ENCODE measurements at regions not wholly inside any gene's neighbourhood (a gene's known extent, or its start where the extent isn't known, plus 50 kb on each side); places are given as distances from the start of the nearest gene placed in this dataset.

- DNase-seq (ENCODE audit: low read depth in 1 of 2, low spot score in 1 of 2) (no peak), ATAC-seq (no peak), FAIRE-seq (no peak)
- H3K27ac ChIP-seq: no peak overlapping the region
- H3K9me3 ChIP-seq: no peaks in the 10 kb centered on the region
- H3K4me1 ChIP-seq: no peaks in the 10 kb centered on the region
- POLR2A ChIA-PET: no interaction called here
- H3K4me3 ChIP-seq: no peak overlapping the region
- TF ChIP-seq POLR2A (IDR thresholded peaks at IDR 0.05; ENCODE audit: low read length) (no peak), HDAC2 (IDR thresholded peaks at IDR 0.05) (no peak), NR3C1 (IDR thresholded peaks at IDR 0.05) (no peak), FOSL2 (IDR thresholded peaks at IDR 0.05) (no peak), FOSL2 (CRISPR knock-in tag; IDR thresholded peaks at IDR 0.05) (no peak), CHD4 (IDR thresholded peaks at IDR 0.05; ENCODE audit: borderline replicate concordance) (no peak), RCOR1 (IDR thresholded peaks at IDR 0.05; ENCODE audit: low read depth, low read length) (no peak), ZC3H11A (IDR thresholded peaks at IDR 0.05) (no peak), RARB (CRISPR knock-in tag; IDR thresholded peaks at IDR 0.05) (no peak), HOXA7 (CRISPR knock-in tag; IDR thresholded peaks at IDR 0.05) (no peak), GATA3 (IDR thresholded peaks at IDR 0.05; ENCODE audit: borderline replicate concordance) (no peak), EHMT2 (IDR thresholded peaks at IDR 0.05; ENCODE audit: low read depth) (no peak)
- CTCF ChIA-PET: interaction anchor here (0.6 kb wide), 1 partner anchor 988 kb away, joined by 3 read pairs; no protein-coding TSS in a partner anchor
- H3K4me2 ChIP-seq: no peak overlapping the region
- WGBS (ENCODE audit: missing lambda C conversion rate): 73% methylated on average over 4 of the region's 4 CpGs
Observed at GRCh38 chr6:147817042-147817689, 308.7 kb downstream of the SAMD5 start.

DNA sequence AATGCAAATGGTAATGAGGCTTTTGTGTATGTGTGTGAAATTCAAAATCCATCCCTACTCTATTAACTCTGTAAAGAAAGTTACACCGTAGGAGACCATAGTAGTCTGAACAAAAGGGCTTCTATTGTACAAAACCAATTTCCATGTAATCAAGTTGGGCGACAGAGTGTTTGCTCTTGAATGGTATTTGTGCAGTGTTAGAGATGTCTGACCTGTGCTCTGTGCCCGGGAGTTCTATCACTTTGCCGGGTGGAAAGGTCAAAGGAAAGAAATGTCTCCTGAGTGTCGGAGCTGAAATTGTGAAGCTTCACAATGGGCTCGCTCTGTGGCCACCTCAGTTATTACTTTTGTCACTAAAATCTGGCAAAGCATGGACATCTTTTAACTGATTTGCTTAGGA is 312.0 kb downstream of the SAMD5 start:
- Histone ChIP-seq H3K4me1 (no peaks in the 10 kb centered on the region), H3K4me2 (no peak overlapping the region), H3K27ac (no peak overlapping the region), H3K4me3 (no peak overlapping the region), H3K9me3 (no peaks in the 10 kb centered on the region)
- TF ChIP-seq KDM5A (IDR thresholded peaks at IDR 0.05): no peak
- TF ChIP-seq POLR2A (IDR thresholded peaks at IDR 0.05; ENCODE audit: low read length): no peak
- TF ChIP-seq, protein P1, sequence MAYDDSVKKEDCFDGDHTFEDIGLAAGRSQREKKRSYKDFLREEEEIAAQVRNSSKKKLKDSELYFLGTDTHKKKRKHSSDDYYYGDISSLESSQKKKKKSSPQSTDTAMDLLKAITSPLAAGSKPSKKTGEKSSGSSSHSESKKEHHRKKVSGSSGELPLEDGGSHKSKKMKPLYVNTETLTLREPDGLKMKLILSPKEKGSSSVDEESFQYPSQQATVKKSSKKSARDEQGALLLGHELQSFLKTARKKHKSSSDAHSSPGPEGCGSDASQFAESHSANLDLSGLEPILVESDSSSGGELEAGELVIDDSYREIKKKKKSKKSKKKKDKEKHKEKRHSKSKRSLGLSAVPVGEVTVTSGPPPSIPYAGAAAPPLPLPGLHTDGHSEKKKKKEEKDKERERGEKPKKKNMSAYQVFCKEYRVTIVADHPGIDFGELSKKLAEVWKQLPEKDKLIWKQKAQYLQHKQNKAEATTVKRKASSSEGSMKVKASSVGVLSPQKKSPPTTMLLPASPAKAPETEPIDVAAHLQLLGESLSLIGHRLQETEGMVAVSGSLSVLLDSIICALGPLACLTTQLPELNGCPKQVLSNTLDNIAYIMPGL (CRISPR knock-in tag; IDR thresholded peaks at IDR 0.05; ENCODE audit: borderline replicate concordance): no peak
- TF ChIP-seq RARB (CRISPR knock-in tag; IDR thresholded peaks at IDR 0.05): no peak
- no peak for TF ChIP-seq ZC3H11A (IDR thresholded peaks at IDR 0.05)
- no peak for TF ChIP-seq RCOR1 (IDR thresholded peaks at IDR 0.05; ENCODE audit: low read depth, low read length)
- TF ChIP-seq SREBF2 (IDR thresholded peaks at IDR 0.05): no peak
- TF ChIP-seq RNF2 (IDR thresholded peaks at IDR 0.05; ENCODE audit: borderline replicate concordance, low read depth): no peak
- TF ChIP-seq HOXB13 (CRISPR knock-in tag; IDR thresholded peaks at IDR 0.05; ENCODE audit: low read depth): no peak
- no peak for DNase-seq (ENCODE audit: low read depth in 1 of 2, low spot score in 1 of 2)
- WGBS (ENCODE audit: missing lambda C conversion rate): 76% methylated on average over 6 of the region's 6 CpGs
- no peak for ATAC-seq
- FAIRE-seq: no peak
- ChIA-PET POLR2A (no interaction called here), CTCF (no interaction called here)

DNA sequence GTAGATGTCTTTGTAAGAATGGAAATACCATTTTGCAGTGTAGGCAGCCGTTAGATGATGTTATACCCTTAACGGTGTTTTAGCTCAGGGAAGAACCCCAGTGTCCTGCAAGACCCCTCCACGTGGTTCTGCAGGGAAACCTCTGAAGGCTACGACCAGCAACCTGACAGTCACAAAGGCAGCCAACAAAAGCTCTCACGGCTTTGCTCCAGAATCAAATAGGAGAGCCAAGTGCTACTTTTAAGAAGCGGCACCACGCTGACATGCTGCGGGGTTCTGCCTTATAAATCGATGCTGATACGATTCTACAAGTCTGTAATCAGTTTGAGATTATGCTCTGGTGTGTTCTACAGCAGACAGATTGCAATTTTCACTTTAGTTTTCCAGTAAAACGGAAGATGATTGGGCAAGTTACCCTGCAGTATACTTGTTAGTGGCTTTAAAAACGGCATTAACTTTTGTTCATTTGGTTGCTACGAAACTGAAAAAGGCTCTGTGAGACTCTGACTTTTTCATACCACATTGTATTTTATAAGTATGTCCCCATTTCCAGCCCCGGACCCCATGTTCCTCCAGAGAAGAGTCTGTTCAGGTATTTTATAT is 312.9 kb downstream of the SAMD5 start:
- WGBS (ENCODE audit: missing lambda C conversion rate): 54% methylated on average over 14 of the region's 14 CpGs
- Histone ChIP-seq H3K4me2 (no peak overlapping the region), H3K27ac (no peak overlapping the region), H3K9me3 (no peaks in the 10 kb centered on the region), H3K4me3 (no peak overlapping the region), H3K4me1 (no peaks in the 10 kb centered on the region)
- ATAC-seq (no peak), DNase-seq (ENCODE audit: low read depth in 1 of 2, low spot score in 1 of 2) (no peak), FAIRE-seq (no peak)
- POLR2A ChIA-PET: no interaction called here
- no peak for TF ChIP-seq CBX8 (IDR thresholded peaks at IDR 0.05)
- TF ChIP-seq FOSB (CRISPR knock-in tag; IDR thresholded peaks at IDR 0.05): no peak
- no peak for TF ChIP-seq TP53 (CRISPR knock-in tag; IDR thresholded peaks at IDR 0.05)
- TF ChIP-seq KDM5A (IDR thresholded peaks at IDR 0.05): no peak
- TF ChIP-seq E2F6 (IDR thresholded peaks at IDR 0.05; ENCODE audit: borderline replicate concordance, low read depth): no peak
- no peak for TF ChIP-seq FOXS1 (CRISPR knock-in tag; IDR thresholded peaks at IDR 0.05)
- no peak for TF ChIP-seq POLR2A (IDR thresholded peaks at IDR 0.05; ENCODE audit: low read length)
- TF ChIP-seq ZFP36 (IDR thresholded peaks at IDR 0.05; ENCODE audit: borderline replicate concordance, partially characterized antibody): no peak
- TF ChIP-seq JUN (IDR thresholded peaks at IDR 0.05): no peak
- CTCF ChIA-PET: no interaction called here
